GM21390 (cell line): ENCODE measurements at regions not wholly inside any gene's neighbourhood (a gene's known extent, or its start where the extent isn't known, plus 50 kb on each side); places are given as distances from the start of the nearest gene placed in this dataset.
"Not testable (repeated sequence)": the region's sequence is repeated elsewhere in the genome, so short reads cannot be mapped to it uniquely, and the experiment has no call there.

Experiments used
- ATAC-seq: cut with Tn5 transposase; IDR thresholded peaks from one replicate; pipeline ENCODE4 v1.9.1; 2021; ENCODE audit not compliant: unreplicated experiment

DNA sequence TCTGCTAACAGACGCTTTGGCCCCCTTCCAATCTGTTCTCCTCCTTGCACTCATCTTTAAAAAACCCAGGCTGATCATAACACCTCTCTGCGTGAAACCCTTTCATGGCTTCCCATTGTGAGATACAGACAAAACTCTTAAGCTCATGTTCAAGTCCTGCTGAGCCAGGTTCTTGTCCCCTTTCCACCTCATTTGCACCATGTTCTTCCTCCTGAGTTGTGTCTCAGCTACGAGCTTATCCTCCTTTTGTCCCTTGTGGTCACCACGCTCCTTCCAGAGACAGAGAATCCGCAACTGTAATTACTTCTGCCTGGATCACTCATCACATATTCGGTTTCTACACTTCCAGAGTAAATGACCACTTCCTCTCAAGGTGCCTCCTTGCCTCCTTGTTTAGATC is 238.8 kb downstream of the ACTR3 start:
- ATAC-seq = no peak

DNA sequence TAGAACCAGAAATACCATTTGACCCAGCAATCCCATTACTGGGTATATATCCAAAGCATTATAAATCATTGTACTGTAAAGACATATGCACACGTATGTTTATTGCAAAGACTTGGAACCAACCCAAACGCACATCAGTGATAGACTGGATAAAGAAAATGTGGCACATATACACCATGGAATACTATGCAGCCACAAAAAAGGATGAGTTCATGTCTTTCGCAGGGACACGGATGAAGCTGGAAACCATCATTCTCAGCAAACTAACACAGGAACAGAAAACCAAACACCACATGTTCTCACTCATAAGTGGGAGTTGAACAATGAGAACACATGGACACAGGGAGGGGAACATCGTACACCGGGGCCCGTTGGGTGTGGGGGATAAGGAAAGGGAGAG is 242.2 kb downstream of the ACTR3 start:
- ATAC-seq = not testable (repeated sequence)

DNA sequence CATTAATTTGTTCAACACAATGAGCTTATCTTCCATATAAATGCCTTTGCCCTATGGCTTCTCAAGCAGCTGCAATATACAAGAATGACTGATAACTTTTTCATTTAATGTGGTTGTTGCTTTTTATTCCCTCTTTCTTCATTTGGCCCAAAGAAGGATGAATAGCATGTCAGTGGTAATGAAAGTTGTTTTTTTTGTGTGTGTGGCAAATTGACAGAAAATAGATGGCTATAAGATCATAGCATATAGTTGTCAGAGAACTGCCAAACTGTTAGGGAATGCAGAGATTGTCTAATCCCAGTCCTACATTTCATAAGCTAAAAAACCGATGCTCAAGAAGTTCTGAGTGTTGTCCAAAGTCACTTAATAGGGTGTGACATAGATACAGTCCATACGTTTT is 244.3 kb downstream of the ACTR3 start:
- no peak for ATAC-seq

DNA sequence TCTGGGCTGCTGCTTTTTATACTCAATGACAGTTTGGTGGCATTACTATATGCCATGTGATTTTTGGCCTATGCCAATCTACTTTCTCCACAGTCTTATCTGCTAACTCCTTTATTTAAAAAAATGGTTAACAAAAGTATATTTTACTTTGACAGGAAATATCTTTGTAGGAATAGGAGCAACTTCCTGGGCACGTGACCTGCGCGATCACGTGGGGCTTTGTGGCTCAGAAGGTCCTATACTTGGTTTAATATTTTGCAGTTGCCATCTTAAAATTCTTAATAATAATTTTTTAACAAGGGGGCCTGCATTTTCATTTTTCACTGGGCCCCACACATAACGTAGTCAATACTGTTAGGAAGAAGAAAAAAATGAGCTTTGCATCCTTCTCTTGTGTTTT is 249.7 kb downstream of the ACTR3 start:
- ATAC-seq = no peak

DNA sequence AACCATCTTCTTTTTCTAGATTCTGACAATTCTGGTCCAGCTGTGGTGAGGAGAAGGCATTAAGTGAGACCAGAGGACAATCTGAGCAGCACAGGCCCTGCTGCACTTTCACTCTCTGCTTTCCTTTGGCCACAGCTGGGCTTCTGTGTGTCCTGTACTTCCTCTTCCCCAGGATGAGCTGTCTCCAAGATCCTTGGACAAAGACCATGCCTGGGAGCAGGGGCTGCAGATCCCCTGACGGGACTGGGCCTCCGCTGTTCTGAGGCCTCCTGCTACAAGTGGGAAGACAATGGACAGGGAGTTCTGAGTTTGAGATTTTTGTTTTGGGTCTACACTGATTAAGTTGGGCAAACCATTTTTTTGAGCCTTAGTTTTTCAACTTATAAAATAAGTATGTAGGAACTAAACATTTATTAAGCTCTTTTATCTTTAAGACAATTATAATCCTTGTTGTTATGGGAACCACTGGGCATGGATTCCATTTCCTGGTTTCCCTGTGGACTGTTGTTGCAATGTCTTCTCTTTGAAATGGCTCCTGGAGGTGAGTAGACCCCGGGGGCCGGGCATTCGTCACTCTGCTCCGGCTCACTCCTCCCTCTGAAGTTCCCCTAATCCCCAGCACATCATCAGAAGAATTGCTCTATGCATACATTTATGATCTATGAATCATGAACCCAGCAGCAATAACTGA is 266.6 kb downstream of the ACTR3 start:
- no peak for ATAC-seq

DNA sequence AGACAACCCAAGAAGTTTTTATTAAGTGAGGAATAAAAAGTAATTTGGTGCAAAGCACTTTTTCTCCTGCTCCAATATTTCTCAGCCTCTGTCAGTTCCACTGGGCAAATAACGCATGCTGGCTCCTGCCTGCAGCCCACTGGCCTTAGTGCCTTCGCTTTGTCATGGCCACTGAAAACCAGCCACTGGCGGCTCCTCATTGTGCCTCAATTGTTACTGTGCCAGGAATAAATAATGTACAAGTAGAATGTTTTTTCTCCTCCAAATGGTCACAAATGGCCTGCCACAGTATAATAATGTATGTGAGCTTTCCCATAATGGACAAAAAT is 267.1 kb downstream of the ACTR3 start:
- ATAC-seq = no peak

DNA sequence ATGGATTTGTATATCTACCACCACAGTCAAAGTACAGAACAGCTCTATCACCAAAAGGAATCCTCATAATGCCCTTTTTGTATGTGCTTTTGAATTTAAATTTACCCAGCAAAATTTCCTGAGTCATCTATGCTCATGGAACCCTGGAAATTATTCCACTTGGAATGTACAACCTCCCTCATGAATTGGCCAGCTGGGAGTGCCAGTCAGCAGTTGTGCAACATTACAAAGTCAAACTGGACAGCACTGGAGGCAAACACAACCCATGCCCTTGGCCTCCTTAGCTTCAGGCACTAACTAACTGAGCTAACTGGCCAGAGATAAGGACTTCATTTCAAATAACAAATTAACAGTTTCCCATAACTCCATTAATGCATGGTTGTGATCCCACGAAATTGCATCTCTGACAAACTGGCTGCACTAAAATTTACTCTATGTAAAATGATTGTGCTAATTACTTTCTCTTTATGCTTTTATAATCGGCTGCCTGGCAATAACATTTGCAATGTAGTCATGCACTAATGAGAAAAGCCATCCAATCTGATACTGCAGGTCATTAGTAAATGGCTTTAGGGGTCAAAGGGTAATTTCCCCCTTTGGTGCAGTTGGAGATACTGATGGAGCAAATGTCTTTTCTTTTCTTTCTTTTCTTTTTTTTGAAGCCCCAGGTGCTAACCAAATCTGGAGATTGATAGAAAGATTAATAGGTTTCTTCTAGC is 270.5 kb downstream of the ACTR3 start:
- ATAC-seq = no peak

DNA sequence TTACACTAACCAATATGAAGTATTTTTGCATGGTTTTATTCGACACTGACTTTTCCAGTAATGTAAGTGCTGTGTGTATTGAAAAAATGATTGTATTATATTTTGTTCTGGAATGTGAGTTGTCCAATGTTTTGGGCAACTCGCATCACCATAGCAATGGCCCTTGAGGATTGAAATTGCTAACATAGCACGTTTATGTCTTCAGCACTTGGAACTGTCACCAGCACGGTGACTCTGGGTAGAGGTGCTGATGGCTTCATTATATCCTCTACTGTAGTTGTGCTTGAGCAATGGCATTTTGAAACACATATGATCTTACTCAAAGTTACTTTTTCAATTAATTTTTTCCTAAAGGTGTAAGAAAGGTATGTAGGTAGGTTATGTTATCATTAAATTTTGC is 271.5 kb downstream of the ACTR3 start:
- ATAC-seq = no peak

DNA sequence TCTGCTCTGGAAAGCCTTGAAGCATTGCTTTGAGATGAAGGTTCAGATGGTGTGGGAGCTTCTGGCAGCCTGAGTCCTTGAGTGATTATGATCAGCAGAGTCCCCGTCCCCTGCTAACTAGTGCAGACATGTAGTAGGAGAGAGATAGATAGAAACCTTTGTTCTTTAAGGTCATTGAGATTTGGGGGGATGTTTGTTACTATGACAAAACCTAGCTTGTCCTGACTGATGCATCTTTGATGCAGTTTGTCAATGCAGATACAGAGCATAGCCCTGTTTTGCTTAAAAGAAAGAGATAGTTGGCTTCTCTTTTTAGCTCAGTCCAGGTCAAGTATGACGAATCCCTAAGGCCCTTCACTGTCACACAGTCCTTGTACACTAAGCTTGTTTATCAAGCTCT is 274.6 kb upstream of the DPP10 start:
- ATAC-seq = no peak

DNA sequence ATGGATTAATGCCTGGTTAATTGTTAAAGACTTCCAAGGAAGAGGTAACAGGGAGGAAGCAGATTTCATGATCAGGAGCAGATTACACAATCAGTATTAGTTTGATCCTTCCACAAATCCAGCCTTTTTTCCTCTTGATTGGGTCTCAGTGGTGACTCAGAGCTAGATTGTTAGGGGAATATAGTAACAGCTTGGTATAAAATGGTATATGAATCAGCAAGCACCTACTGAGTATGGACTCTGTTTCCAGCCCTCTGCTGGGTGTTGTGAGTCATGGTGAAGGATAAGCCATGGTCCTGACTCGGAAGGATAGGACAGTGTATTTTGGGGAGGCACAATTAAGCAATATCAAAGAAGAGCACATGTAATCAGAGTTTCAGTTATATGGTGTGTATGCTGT is 272.4 kb upstream of the DPP10 start:
- no peak for ATAC-seq

DNA sequence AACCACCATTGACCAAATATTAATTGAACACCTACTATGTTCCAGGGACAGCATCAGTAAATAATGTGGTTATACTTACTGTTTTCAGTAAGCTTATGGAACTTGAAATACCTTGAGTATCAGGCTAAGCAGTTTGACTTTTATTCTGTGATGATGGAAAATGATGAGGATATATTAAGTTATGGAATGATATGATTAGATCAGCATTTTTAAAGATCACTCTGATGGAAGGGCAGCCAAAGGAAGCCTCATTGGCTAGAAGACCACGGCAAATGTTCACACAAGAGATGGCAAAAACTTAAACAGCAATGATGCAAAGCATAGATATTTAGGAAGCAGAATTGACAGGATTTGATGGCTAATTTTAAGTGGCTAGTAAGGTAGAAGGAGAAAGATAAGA is 266.9 kb upstream of the DPP10 start:
- no peak for ATAC-seq

DNA sequence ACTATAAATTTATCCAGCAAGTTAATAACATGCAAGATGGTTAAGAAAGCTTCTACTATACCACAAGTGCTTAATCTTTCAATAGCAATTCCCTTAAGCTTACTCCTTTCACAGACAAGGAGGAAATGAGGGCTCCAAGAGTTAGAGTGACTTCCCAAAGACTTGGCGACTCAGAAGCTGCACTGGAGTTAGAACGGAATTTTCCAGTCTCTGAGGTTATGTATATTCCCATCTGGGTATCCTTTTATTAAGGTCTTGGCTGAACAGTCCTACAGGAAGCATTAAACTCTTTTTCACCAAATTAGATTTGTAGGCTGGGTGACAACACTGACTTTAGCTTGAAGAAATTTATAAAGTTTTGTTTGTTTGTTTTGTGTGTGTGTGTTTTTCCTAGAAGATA is 256.9 kb upstream of the DPP10 start:
- ATAC-seq = no peak

DNA sequence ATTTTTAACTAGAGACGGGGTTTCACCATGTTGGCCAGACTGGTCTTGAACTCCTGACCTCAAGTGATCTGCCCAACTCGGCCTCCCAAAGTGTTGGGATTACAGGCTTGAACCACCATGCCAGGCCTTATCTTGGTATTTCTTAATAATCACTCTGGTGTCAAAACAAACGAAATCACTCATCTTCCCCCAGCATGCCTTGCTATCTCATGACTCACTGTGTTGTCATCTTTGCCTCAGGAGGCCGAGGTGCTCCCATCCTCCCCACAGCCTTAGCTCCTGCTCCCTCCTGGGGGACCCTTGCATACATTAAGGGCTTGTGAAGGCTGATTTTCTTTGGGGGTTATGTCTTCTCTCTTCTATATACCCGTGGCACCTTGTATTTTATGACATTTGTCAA is 250.1 kb upstream of the DPP10 start:
- ATAC-seq = no peak

DNA sequence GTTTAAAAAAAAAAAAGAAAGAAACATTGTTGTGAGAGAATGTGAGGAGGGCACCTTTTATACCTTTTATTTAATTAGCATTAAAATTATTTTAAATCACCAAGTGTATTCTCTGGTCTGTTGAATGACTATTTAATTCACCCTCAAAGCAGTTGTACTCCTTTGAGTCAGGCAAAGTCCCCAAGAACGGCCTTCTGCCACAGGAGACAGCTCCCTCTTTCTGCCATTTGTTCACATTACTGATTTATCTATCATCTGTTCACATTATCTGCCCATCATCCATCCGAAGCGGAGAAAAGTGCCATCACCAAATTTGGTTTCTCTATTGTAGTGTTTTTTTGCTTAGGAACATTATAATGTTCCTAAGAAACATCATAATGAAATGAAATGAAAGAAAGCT is 240.7 kb upstream of the DPP10 start:
- no peak for ATAC-seq

DNA sequence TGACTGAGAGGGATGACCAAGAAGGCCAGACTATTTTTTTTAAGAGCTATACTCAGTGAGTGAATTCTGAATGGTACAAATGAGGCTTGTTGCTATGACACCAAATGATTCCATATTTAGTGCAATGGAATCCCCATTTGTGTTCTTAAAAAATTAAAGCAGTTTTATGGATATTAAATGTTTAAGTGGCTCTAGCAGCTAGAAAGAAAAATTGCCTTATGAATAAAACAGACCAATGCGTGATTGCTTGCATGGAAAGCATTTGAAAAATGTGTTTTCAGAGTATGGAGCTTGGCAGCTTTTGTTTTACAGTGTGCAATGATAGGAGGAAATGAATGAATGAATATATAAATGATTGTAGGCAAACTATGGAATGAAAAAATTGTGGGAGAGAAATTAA is 238.8 kb upstream of the DPP10 start:
- ATAC-seq = no peak

DNA sequence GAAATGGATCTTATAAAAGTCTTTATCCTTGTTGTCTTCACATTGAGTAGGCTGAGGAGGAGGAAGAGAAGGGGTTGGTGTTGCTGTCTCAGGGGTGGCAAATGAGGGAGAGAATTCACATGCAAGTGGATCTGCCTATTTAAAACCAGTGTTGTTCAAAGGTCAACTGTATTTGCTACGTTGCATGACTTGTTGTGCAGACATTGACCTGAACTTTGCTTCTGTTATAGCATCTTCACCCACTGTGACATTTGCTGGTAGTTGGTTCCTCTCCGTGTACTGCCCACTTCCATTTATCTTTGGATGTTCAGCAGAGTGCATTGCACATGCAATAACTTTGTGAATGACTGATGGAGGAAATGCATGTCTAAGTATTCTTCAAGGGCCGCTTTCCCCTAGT is 228.6 kb upstream of the DPP10 start:
- no peak for ATAC-seq

DNA sequence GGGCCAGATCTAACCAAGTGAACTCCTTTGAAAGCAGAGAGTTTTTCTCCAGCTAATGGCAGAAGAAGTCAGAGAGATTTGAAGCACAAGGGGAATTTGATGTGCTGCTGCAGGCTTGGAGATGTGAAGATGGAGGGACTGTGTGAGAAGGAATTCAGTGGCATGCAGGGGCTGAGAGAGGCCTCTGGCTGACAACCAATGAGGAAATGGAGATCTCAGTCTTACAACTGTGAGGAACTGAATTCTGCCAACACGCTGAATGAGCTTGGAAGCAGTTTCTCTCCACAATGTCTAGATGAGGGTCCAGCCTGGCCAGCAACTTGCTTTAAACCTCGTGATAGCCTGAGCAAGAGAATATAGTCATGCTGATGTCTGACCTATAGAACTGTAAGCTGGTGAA is 224.1 kb upstream of the DPP10 start:
- no peak for ATAC-seq

DNA sequence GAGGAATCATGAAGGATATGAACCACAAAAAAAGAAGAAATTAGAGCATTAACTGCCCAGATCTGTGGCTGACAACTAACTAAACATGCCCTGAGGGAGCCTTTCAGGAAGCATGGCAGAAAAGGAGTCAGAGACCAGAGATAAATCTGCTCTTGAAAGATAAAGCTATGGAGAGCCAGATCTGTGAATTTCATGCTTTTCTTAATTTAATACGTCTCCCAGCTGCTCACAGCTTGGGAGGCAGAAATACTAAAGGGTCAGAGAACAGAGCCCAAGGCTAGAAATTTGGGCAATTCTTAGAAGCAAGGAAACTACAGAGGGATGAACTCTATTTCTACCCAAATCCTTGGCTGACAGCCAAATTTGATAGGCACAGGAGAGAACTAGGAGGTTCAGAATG is 223.0 kb upstream of the DPP10 start:
- no peak for ATAC-seq

DNA sequence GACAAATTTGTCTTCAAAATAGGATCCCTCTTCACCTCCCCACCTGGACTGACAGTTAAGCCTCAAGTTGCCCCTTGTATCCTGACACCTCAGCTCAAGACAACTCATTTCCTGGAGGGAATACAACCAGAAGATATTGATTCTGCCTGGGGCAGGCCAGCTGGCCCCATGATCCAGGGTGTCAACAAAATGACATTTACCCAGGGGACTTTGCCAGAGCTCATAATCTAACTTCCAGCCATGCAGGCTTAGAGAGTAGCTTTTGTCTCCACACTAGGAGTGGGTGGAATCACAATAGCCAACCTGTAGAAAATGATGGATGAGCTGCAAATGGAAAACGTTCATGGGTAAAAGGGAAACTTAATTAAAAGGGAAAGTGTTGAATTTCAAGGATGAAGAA is 220.1 kb upstream of the DPP10 start:
- ATAC-seq = no peak

DNA sequence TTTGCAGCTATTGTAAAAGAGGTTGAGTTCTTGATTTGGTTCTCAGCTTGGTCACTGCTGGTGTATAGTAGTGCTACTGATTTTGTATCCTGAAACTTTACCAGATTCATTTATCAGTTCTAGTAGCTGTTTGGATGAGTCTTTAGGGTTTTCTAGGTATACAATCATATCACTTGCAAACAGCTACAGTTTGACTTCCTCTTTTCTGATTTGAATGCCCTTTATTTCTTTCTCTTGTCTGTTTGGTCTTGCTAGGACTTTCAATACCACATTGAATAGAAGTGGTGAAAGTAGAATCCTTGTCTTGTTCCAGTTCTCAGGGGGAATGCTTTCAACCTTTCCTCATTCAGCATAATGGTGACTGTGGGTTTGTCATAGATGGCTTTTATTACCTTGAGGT is 210.5 kb upstream of the DPP10 start:
- no peak for ATAC-seq

DNA sequence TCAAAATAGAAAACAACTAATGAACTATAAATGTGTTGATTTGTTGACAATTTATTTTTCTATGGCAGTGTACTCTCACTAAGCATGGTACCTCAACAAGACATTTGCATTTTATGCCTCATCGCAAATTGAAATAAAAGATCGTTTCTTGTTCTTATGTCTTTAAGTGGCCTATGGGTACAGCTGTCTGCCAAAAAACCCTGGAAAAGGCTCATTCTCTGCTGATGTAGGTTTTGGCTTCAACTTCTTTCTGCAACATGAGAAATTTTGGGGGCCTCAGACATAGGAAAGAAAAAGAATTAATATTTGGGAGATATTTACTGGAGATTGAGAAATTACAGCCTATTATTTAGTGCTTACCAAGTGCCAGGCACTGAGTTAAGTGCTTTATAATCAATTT is 205.1 kb upstream of the DPP10 start:
- no peak for ATAC-seq

DNA sequence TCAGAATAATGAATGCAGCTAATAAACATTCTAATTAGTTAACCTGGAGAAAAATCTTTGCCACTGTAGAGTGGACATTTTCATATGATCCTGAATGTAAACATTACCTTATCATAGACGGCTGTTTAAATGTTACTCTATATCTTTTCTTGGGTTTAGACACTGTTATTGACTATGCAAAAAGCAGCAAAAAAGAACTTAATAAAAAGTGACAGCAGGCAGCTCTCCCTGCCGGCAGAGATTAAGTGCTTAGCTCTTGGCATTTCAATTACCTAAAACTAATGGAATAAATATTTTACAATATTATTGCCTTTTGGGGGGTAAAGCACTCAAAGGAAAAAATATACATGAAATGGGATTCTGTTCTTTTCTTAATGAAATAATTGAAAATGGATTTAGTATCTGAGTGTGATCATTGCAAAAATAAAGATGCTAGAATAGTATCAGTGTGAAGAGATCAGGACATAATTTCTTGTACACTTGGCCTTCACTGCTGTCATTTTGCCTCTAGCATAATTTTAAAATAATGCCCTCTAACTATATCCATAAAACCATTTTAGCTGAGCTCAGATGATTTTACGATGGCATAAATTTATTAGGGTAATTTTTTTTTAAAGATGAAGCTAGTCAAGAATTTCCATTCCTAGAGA is 203.4 kb upstream of the DPP10 start:
- no peak for ATAC-seq

DNA sequence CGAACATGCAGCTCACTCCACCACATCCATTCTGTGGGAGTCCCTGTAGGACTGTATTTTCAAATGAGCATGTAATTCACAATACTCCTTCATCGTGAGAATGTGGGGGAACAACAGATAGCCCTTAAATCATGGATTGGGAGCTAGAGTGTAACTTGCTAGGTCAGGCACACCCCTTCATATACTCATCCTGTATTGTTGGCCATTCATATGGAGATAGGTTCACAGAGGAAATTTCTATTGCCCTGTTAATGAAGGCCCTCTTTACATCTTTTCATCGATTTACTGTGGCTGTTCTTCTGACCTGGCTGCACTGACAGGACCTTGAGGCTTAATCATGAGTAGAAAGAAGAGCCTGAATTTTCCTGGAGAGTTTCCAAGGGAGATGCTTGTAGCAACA is 193.8 kb upstream of the DPP10 start:
- no peak for ATAC-seq
